ENCODE measurements at regions not wholly inside any gene's neighbourhood (a gene's known extent, or its start where the extent isn't known, plus 50 kb on each side); places are given as distances from the start of the nearest gene placed in this dataset.

- TF ChIP-seq ZNF687 (IDR thresholded peaks at IDR 0.05) (0 out of 2 replicates have a peak, but pooled peaks have one; percentile 46), IRF3 (IDR thresholded peaks at IDR 0.05) (no peak), NFYA (IDR thresholded peaks at IDR 0.05; ENCODE audit: borderline replicate concordance, low read depth, low read length) (no peak), CBFB (IDR thresholded peaks at IDR 0.05; ENCODE audit: low read depth) (no peak)
These were observed 132.3 kb upstream of the BMP2 start (continued) for GRCh38 chr20:6635034-6635736.

- no peak for DNase-seq (ENCODE audit: low read depth, low spot score)
- in situ Hi-C loops (cut with MboI): no loop called here
These were observed 135.3 kb upstream of the BMP2 start for GRCh38 chr20:6632187-6632586.

More at GRCh38 chr20:6632187-6632586, 135.3 kb upstream of the BMP2 start:
- Histone ChIP-seq H2AFZ (ENCODE audit: control insufficient read depth, low read depth, low read length) (no peak overlapping the region), H3K36me3 (ENCODE audit: control insufficient read depth in 2 of 2, insufficient read depth in 2 of 2, low read length in 1 of 2) (no peaks in the 10 kb centered on the region), H3K79me2 (ENCODE audit: control insufficient read depth, insufficient read depth, low read length) (no peaks in the 10 kb centered on the region), H3K27ac (ENCODE audit: control insufficient read depth, insufficient read depth) (no peak overlapping the region), H3K9ac (ENCODE audit: control insufficient read depth, insufficient read depth, low read length) (no peak overlapping the region), H4K20me1 (ENCODE audit: control insufficient read depth, insufficient read depth) (no peaks in the 10 kb centered on the region), H3K4me1 (ENCODE audit: control insufficient read depth, insufficient read depth, low read length) (no peaks in the 10 kb centered on the region), H3K4me2 (ENCODE audit: control insufficient read depth, insufficient read depth) (no peak overlapping the region), H3K27me3 (replicated peaks in 1 of 2; ENCODE audit: control insufficient read depth in 2 of 2, insufficient read depth in 2 of 2, low read length in 1 of 2) (no peaks in the 10 kb centered on the region), H3K9me3 (replicated peaks; ENCODE audit: control insufficient read depth, insufficient read depth, low read length) (no peaks in the 10 kb centered on the region; the same call in 2 of the 3 replicates), H3K4me3 (no peak overlapping the region)
- 0 out of 2 replicates have a peak, but pooled peaks have one; percentile 15 for TF ChIP-seq NR2F1 (conservative IDR thresholded peaks at IDR 0.05)
- TF ChIP-seq BHLHE40 (IDR thresholded peaks at IDR 0.05; ENCODE audit: borderline replicate concordance in 1 of 2, low read depth in 2 of 2, low read length in 1 of 2): 0 out of 4 replicates have a peak, but pooled peaks of 1 of the 2 experiments have one; percentile 14
- TF ChIP-seq SMAD1 (IDR thresholded peaks at IDR 0.05; ENCODE audit: low read depth, partially characterized antibody): peak; percentile 95
- no peak for TF ChIP-seq ZBTB4 (CRISPR knock-in tag; IDR thresholded peaks at IDR 0.05)
- TF ChIP-seq JUNB (IDR thresholded peaks at IDR 0.05): peak; percentile 14; the same call in 1 of the 2 replicates
- TF ChIP-seq IKZF1 (conservative IDR thresholded peaks at IDR 0.05): peak; percentile 54; the same call in 1 of the 2 replicates
- no peak for TF ChIP-seq NRF1 (conservative IDR thresholded peaks at IDR 0.05; ENCODE audit: low read depth, low read length)
- TF ChIP-seq IKZF2 (IDR thresholded peaks at IDR 0.05): peak in 1 of 2 experiments; percentile 40; a peak in 2 of 4 replicates
- TF ChIP-seq DPF2 (IDR thresholded peaks at IDR 0.05): peak; percentile 59
- ATAC-seq (peak; percentile 30), FAIRE-seq (no peak)
- ChIA-PET CTCF (interaction anchor here (1.5 to 3.4 kb wide), 2 partner anchors 50 to 137 kb away, joined by 3 to 17 read pairs; no protein-coding TSS in a partner anchor), RAD21 (ENCODE audit: unreplicated experiment) (interaction anchor here (2.2 to 3.3 kb wide), 2 partner anchors 49 to 134 kb away, joined by 7 to 15 read pairs; no protein-coding TSS in a partner anchor), SMC1A (ENCODE audit: uncharacterized antibody, unreplicated experiment) (interaction anchor here (0.5 to 11.9 kb wide), 9 partner anchors 7 to 1269 kb away, joined by 3 to 109 read pairs (median 4); no protein-coding TSS in a partner anchor), POLR2A (no interaction called here)
- 5% methylated on average over 4 of the region's 4 CpGs for WGBS (ENCODE audit: insufficient coverage, insufficient replicate concordance, low lambda C conversion rate, missing lambda C conversion rate)
- no TSS peak for BruUV-seq (replicated peaks)
- intact Hi-C loops (cut with micrococcal nuclease; ENCODE audit: unreplicated experiment): no loop called here

Data from GM12878 (cell line).